Endothelial cell (in vitro differentiated cells): ENCODE measurements at regions not wholly inside any gene's neighbourhood (a gene's known extent, or its start where the extent isn't known, plus 50 kb on each side); places are given as distances from the start of the nearest gene placed in this dataset.

Experiments
- DNase-seq: peaks from one replicate; pipeline ENCODE4 v3.0.0; 2021; ENCODE audit warnings: low spot score
- H3K27ac Mint-ChIP-seq: one replicate; pipeline ENCODE4 v1.8.0; 2021; ENCODE audit warnings: mixed read lengths, inconsistent platforms; ENCODE audit not compliant: unreplicated experiment
- H3K27me3 Mint-ChIP-seq: one replicate; pipeline ENCODE4 v1.8.0; 2021; ENCODE audit warnings: mild to moderate bottlenecking, moderate library complexity, mixed read lengths, inconsistent platforms; ENCODE audit not compliant: unreplicated experiment
- H3K36me3 Mint-ChIP-seq: one replicate; pipeline ENCODE4 v1.8.0; 2021; ENCODE audit warnings: mild to moderate bottlenecking, low read depth, mixed read lengths, inconsistent platforms; ENCODE audit not compliant: unreplicated experiment
- H3K4me1 Mint-ChIP-seq: one replicate; pipeline ENCODE4 v1.8.0; 2021; ENCODE audit warnings: mild to moderate bottlenecking, mixed read lengths, inconsistent platforms; ENCODE audit not compliant: unreplicated experiment
- H3K4me3 Mint-ChIP-seq: one replicate; pipeline ENCODE4 v1.8.0; 2021; ENCODE audit warnings: mild to moderate bottlenecking, mixed read lengths, inconsistent platforms; ENCODE audit not compliant: unreplicated experiment
- H3K9me3 Mint-ChIP-seq: one replicate; pipeline ENCODE4 v1.8.0; 2021; ENCODE audit warnings: mixed read lengths, inconsistent platforms; ENCODE audit not compliant: unreplicated experiment
- TF ChIP-seq, protein P1 (sequence below): fragments of 200-600 bp; sonication (generic); IDR thresholded peaks from one replicate; pipeline ENCODE4 v1.5.0; 2021; ENCODE audit warnings: antibody characterized with exemption; ENCODE audit not compliant: unreplicated experiment

- Mint-ChIP-seq H3K36me3 (no peaks in the 10 kb centered on the region), H3K9me3 (no peaks in the 10 kb centered on the region), H3K27ac (no peak overlapping the region), H3K4me1 (no peaks in the 10 kb centered on the region), H3K27me3 (no peaks in the 10 kb centered on the region), H3K4me3 (no peak overlapping the region)
- DNase-seq = no peak
- TF ChIP-seq, protein P1, sequence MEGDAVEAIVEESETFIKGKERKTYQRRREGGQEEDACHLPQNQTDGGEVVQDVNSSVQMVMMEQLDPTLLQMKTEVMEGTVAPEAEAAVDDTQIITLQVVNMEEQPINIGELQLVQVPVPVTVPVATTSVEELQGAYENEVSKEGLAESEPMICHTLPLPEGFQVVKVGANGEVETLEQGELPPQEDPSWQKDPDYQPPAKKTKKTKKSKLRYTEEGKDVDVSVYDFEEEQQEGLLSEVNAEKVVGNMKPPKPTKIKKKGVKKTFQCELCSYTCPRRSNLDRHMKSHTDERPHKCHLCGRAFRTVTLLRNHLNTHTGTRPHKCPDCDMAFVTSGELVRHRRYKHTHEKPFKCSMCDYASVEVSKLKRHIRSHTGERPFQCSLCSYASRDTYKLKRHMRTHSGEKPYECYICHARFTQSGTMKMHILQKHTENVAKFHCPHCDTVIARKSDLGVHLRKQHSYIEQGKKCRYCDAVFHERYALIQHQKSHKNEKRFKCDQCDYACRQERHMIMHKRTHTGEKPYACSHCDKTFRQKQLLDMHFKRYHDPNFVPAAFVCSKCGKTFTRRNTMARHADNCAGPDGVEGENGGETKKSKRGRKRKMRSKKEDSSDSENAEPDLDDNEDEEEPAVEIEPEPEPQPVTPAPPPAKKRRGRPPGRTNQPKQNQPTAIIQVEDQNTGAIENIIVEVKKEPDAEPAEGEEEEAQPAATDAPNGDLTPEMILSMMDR = no peak
Measured at GRCh38 chr14:85336257-85336656, 193.7 kb upstream of the FLRT2 start.

DNA sequence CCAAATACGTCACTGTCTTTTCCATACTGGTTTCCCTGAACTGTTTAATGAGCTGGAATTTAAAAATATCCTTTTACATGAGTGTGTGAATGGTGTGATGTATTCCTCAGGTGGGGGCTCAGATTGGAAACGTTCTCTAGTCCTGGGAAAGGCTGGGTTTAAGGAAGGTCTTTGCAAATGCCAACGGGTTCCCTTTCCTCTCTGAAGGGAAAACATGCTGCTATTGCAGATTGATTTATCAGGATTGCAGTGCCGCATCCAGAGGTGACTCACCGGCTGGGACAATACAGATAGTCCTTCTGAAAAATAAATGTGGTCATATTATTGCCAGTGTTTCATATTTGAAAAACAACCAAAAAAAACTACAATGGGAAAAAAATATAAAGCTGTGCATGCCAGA is 193.1 kb upstream of the FLRT2 start:
- H3K36me3 Mint-ChIP-seq = no peaks in the 10 kb centered on the region
- H3K27ac Mint-ChIP-seq = no peak overlapping the region
- H3K4me3 Mint-ChIP-seq = no peak overlapping the region
- no peak for DNase-seq
- no peaks in the 10 kb centered on the region for H3K9me3 Mint-ChIP-seq
- no peaks in the 10 kb centered on the region for H3K4me1 Mint-ChIP-seq
- H3K27me3 Mint-ChIP-seq = no peaks in the 10 kb centered on the region
- TF ChIP-seq, protein P1 = no peak

- no peak overlapping the region for H3K4me3 Mint-ChIP-seq
- no peak overlapping the region for H3K27ac Mint-ChIP-seq
- TF ChIP-seq, protein P1 = no peak
- H3K36me3 Mint-ChIP-seq = no peaks in the 10 kb centered on the region
- no peak for DNase-seq
- no peaks in the 10 kb centered on the region for H3K27me3 Mint-ChIP-seq
- no peaks in the 10 kb centered on the region for H3K9me3 Mint-ChIP-seq
- H3K4me1 Mint-ChIP-seq = no peaks in the 10 kb centered on the region
Measured at GRCh38 chr14:85338895-85339294, 191.0 kb upstream of the FLRT2 start.

DNA sequence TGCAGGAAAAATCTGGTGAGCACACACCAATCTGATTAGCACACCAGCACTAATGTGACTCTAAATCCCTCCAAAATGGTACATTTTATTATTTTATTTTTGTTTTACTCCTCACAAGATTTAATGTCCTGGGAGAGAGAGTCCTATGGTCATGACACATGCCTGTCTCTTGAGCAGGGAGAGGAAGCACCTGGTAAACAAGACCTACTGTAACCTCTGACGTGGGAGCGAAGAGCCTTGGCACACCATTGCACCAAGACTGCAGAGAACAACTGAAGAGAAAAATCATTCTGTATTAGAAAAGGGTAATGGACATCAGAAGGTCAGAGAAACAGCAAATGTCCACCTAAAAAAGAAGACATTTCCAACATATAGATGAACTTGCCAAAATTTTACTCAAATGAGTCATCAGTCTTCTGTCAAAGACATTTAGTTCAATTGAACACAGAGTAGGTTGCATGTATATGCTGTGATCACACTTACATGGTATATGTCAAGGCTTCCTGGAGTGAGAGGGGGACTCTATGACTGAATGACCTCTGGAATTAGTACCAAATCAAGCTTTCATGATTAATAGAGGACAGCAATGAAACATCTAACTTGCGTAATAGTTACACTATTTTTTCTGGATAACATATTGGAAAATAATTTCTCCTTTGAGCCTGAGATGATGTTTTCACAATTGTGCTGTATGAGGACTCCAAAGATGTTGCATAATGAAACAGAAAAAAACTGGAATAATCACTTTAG is 186.9 kb upstream of the FLRT2 start:
- no peaks in the 10 kb centered on the region for H3K4me1 Mint-ChIP-seq
- H3K27ac Mint-ChIP-seq = no peak overlapping the region
- no peaks in the 10 kb centered on the region for H3K9me3 Mint-ChIP-seq
- H3K36me3 Mint-ChIP-seq = no peaks in the 10 kb centered on the region
- H3K4me3 Mint-ChIP-seq = no peak overlapping the region
- H3K27me3 Mint-ChIP-seq = no peaks in the 10 kb centered on the region
- TF ChIP-seq, protein P1 = no peak
- DNase-seq = no peak

GRCh38 chr14:85344171-85344570 is 185.8 kb upstream of the FLRT2 start:
- H3K27ac Mint-ChIP-seq = no peak overlapping the region
- H3K4me3 Mint-ChIP-seq = no peak overlapping the region
- no peak for DNase-seq
- TF ChIP-seq, protein P1 = no peak
- no peaks in the 10 kb centered on the region for H3K9me3 Mint-ChIP-seq
- H3K4me1 Mint-ChIP-seq = no peaks in the 10 kb centered on the region
- no peaks in the 10 kb centered on the region for H3K27me3 Mint-ChIP-seq
- no peaks in the 10 kb centered on the region for H3K36me3 Mint-ChIP-seq
